Cardiac muscle cell (in vitro differentiated cells and primary cell): ENCODE measurements at regions not wholly inside any gene's neighbourhood (a gene's known extent, or its start where the extent isn't known, plus 50 kb on each side); places are given as distances from the start of the nearest gene placed in this dataset.

Source experiments
- DNase-seq, 2 donors: peaks; one replicate each; pipeline versions ENCODE4 v3.0.0 to v3.0.0-alpha.2; 2010 to 2017; ENCODE audit warnings: low read depth in 1 of 2, low spot score in 1 of 2
- H3K27ac ChIP-seq: fragments of 200-600 bp; sonication (generic); 2 replicates; pipeline ENCODE4 v1.5.1; 2016
- H3K27me3 ChIP-seq: fragments of 200-600 bp; sonication (generic); 2 replicates; pipeline ENCODE4 v1.6.0; 2016; ENCODE audit warnings: control low read depth
- H3K36me3 ChIP-seq: fragments of 200-600 bp; sonication (generic); 2 replicates; pipeline ENCODE4 v1.5.1; 2016; ENCODE audit warnings: control low read depth
- H3K4me1 ChIP-seq: fragments of 200-600 bp; sonication (generic); 2 replicates; pipeline ENCODE4 v1.8.1; 2017; ENCODE audit warnings: low read depth, mild to moderate bottlenecking, mixed run types
- H3K4me3 ChIP-seq: fragments of 200-600 bp; sonication (generic); 2 replicates; pipeline ENCODE4 v1.5.1; 2016; ENCODE audit warnings: mild to moderate bottlenecking
- H3K9me3 ChIP-seq: fragments of 200-600 bp; sonication (generic); 2 replicates; pipeline ENCODE4 v1.5.1; 2017; ENCODE audit warnings: low read depth, mild to moderate bottlenecking, control low read depth
- TF ChIP-seq, protein P1 (sequence below): IDR thresholded peaks from 2 replicates; pipeline ENCODE4 v1.5.1; 2012; ENCODE audit warnings: low read depth, mild to moderate bottlenecking, low read length

DNA sequence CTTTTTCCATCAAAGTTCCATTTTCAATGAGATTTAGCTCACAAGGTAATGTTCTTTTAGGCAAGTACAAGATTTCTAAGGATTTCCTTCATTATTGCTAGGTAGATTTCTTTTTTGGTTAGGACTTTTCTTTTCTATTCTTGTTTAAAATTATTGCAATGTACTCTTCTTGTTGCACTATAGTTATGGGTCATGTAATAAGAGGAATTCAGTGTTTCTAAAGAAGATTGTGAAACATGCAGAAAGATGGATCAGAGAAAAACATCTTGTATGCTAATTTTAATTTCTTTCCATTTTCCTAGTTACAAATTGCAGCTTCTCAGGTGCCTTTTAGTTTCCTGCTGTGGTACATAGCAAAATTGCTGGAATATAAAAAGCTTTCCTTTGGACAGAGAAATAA, 56.1 kb downstream of the BTG1 start:
- Histone ChIP-seq H3K9me3 (no peaks in the 10 kb centered on the region), H3K27me3 (no peaks in the 10 kb centered on the region), H3K4me3 (no peak overlapping the region), H3K4me1 (no peaks in the 10 kb centered on the region), H3K36me3 (no peaks in the 10 kb centered on the region), H3K27ac (no peak overlapping the region)
- no peak for DNase-seq
- TF ChIP-seq, protein P1, sequence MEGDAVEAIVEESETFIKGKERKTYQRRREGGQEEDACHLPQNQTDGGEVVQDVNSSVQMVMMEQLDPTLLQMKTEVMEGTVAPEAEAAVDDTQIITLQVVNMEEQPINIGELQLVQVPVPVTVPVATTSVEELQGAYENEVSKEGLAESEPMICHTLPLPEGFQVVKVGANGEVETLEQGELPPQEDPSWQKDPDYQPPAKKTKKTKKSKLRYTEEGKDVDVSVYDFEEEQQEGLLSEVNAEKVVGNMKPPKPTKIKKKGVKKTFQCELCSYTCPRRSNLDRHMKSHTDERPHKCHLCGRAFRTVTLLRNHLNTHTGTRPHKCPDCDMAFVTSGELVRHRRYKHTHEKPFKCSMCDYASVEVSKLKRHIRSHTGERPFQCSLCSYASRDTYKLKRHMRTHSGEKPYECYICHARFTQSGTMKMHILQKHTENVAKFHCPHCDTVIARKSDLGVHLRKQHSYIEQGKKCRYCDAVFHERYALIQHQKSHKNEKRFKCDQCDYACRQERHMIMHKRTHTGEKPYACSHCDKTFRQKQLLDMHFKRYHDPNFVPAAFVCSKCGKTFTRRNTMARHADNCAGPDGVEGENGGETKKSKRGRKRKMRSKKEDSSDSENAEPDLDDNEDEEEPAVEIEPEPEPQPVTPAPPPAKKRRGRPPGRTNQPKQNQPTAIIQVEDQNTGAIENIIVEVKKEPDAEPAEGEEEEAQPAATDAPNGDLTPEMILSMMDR: no peak

DNA sequence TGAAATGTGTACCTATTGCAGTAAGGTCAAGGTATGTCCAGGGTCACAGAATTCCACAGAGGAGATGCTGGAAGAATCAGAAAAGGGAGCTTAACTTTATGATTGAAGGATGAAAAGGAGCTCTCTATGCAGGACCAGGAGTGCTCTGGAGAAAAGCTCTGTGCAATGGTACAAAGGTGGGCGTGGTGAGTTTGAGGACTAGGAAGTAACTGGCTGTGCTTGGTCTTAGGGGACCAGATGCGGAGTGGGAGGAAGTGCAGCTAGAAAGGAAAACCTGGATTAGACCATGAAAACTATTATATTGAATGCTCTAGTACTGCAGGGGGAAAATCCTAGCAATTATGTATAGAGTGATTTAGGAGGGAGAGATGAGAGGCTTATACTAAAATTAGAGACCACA, 56.8 kb downstream of the BTG1 start:
- H3K4me1 ChIP-seq: no peaks in the 10 kb centered on the region
- no peak for DNase-seq
- no peaks in the 10 kb centered on the region for H3K36me3 ChIP-seq
- no peaks in the 10 kb centered on the region for H3K9me3 ChIP-seq
- TF ChIP-seq, protein P1: no peak
- no peak overlapping the region for H3K4me3 ChIP-seq
- no peaks in the 10 kb centered on the region for H3K27me3 ChIP-seq
- H3K27ac ChIP-seq: no peak overlapping the region

DNA sequence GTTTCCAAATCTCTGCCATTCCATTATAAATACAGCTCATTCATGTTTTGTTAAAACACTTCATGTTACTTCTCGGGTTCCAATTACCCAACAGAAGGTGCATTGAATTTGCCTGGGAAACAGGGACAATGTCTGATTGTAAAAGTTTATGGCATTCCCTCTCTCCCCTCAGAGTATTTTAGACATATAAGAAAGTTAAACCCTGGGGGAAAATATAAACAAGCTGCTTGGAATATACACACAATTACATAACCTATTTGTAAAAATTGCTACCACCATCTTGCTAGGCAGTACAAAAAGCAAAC, 60.0 kb downstream of the BTG1 start:
- H3K27ac ChIP-seq: no peak overlapping the region
- no peaks in the 10 kb centered on the region for H3K36me3 ChIP-seq
- no peaks in the 10 kb centered on the region for H3K27me3 ChIP-seq
- no peak overlapping the region for H3K4me3 ChIP-seq
- H3K9me3 ChIP-seq: no peaks in the 10 kb centered on the region
- TF ChIP-seq, protein P1: no peak
- H3K4me1 ChIP-seq: peaks cover 7% of the 10 kb centered on the region
- no peak for DNase-seq

DNA sequence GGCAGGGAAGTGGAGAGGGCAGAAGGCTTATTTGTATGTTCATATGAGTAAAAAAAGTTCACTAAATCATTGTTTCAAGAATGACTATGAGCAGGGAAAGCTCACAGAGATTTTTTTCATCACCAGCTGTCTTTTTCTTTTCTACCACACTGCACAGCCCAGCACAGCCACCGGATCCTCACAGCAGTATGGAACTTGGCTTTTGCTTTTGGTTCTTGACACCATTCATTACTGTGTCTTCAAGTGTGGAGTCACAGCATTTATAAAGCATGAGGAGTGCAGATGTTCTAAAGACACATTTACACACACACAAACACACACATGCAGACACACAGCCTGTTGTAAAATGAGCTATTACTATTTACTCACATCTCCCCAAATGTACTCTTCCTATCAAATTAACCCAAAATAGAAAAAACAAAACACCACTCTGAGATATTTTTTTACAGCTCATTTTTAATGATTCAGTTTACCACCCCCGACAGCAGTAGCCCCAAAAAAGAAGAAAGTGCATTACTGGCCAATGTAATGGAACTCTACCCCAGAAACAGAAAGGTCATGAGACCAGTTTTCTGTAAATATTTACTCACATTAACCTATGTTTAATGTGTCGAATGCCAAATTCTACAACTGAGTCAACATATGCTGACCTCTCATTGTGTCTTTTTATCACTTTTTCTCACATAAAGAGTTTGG, 60.5 kb downstream of the BTG1 start:
- Histone ChIP-seq H3K4me1 (peaks cover 12% of the 10 kb centered on the region), H3K27me3 (no peaks in the 10 kb centered on the region), H3K36me3 (no peaks in the 10 kb centered on the region), H3K27ac (no peak overlapping the region), H3K9me3 (no peaks in the 10 kb centered on the region), H3K4me3 (no peak overlapping the region)
- DNase-seq: no peak
- TF ChIP-seq, protein P1: no peak

DNA sequence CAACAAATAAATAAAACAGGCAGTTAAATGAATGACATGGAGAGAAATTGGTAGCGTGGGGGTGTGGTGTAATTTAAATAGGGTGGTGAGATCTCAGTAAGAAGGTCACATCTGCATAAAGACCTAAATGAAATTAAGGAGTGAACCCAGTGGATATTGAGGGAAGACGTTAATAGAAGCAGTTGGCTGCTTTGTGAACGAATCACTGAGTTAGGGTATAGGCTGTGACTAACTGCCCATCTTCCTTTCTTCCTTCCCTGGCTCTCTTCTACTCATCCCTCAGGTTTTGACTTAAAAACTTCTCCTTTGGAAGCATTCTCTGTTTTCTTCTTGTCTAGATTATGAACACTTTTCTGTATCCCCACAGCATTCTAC, 64.7 kb downstream of the BTG1 start:
- H3K27me3 ChIP-seq: no peaks in the 10 kb centered on the region
- peak overlapping the region; percentile 87 for H3K27ac ChIP-seq
- peaks cover 51% of the 10 kb centered on the region for H3K4me1 ChIP-seq
- TF ChIP-seq, protein P1: no peak
- no peak for DNase-seq
- no peaks in the 10 kb centered on the region for H3K36me3 ChIP-seq
- no peaks in the 10 kb centered on the region for H3K9me3 ChIP-seq
- no peak overlapping the region for H3K4me3 ChIP-seq

DNA sequence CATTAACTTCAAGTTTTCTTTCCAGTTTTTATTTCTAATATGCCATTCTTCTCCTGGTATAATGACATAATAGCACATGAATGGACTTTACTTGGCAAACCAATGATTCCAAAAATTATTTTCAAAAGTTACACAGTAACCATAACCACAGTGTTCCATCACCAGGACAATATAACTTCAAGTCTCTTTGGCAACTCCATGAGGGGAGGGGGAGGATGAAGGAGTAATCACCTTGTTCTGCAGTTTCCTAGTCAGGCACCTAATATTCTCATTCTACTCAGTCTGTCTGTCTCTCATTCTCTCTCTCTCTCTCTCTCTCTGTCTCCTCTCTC, 66.6 kb downstream of the BTG1 start:
- H3K27me3 ChIP-seq: no peaks in the 10 kb centered on the region
- no peaks in the 10 kb centered on the region for H3K36me3 ChIP-seq
- peaks cover 66% of the 10 kb centered on the region for H3K4me1 ChIP-seq
- no peak for DNase-seq
- H3K27ac ChIP-seq: no peak overlapping the region
- no peaks in the 10 kb centered on the region for H3K9me3 ChIP-seq
- no peak overlapping the region for H3K4me3 ChIP-seq
- TF ChIP-seq, protein P1: no peak
